ENCODE measurements at regions not wholly inside any gene's neighbourhood (a gene's known extent, or its start where the extent isn't known, plus 50 kb on each side); places are given as distances from the start of the nearest gene placed in this dataset.
"Not testable (repeated sequence)": the region's sequence is repeated elsewhere in the genome, so short reads cannot be mapped to it uniquely, and the experiment has no call there.

DNA sequence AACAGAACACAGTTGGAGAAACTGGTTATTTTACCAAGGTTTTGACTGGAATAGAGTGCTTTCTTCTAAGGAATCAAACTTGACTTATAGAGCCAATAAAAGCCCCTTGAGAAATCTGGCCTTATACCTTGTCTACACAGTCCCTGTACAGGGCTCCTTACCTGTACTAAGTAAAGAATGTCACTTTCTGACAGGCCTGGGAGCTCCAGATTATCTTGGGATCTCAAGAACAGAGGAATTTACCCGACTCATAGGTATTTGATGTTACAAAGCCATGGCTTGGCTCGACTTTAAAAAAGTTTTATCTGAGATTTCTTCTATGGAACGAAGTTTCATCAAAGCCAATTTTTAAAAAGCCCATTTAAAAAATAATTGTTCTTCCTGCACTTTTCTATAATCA, 487.8 kb upstream of the PABPC5 start:
- not testable (repeated sequence) for H4K5ac ChIP-seq (ENCODE audit: insufficient read length, low read depth, low read length); DNase-seq; H3K9me3 Mint-ChIP-seq; H3K4me2 ChIP-seq (ENCODE audit: insufficient read depth, insufficient read length, low read length); H3K4me3 Mint-ChIP-seq; H2BK15ac ChIP-seq (ENCODE audit: low read depth, low read length); H4K91ac ChIP-seq (ENCODE audit: insufficient read length, low read depth, low read length); H3K9ac ChIP-seq (ENCODE audit: extremely low read depth, insufficient read length, low read length); H3K23ac ChIP-seq (ENCODE audit: insufficient read length, low read depth, low read length); H3K79me2 ChIP-seq (ENCODE audit: insufficient read depth, low read length); H3K4ac ChIP-seq (ENCODE audit: low read depth, low read length); H2BK5ac ChIP-seq (ENCODE audit: insufficient read length, low read length); H3K79me1 ChIP-seq (ENCODE audit: insufficient read depth, low read depth, low read length, poor library complexity, severe bottlenecking); H2BK120ac ChIP-seq (ENCODE audit: low read depth, low read length, poor library complexity, severe bottlenecking); H3K27me3 ChIP-seq (ENCODE audit: insufficient read depth, low read length); H2AK5ac ChIP-seq (ENCODE audit: insufficient read length, low read length); H2BK20ac ChIP-seq (ENCODE audit: low read depth, low read length, poor library complexity, severe bottlenecking); H2BK12ac ChIP-seq (ENCODE audit: insufficient read length, low read depth, low read length); H3K4me1 ChIP-seq (ENCODE audit: insufficient read depth, low read length); H4K8ac ChIP-seq (replicated peaks; ENCODE audit: insufficient read length, low read depth, low read length); H3K14ac ChIP-seq (ENCODE audit: insufficient read depth, low read length); H2AFZ ChIP-seq (ENCODE audit: low read length); H3K56ac ChIP-seq (ENCODE audit: insufficient read length, low read depth, low read length); H3T11ph ChIP-seq (ENCODE audit: low read length); H3K18ac ChIP-seq (ENCODE audit: insufficient read length, low read depth, low read length); H3K27me3 Mint-ChIP-seq (ENCODE audit: low read depth); H3K27ac Mint-ChIP-seq; H3K9me3 ChIP-seq (ENCODE audit: control insufficient read depth, low read depth, low read length); H4K20me1 ChIP-seq (ENCODE audit: control insufficient read depth, insufficient read depth, insufficient read length); H3K27ac ChIP-seq (ENCODE audit: insufficient read length, low read depth, low read length); H3K23me2 ChIP-seq (ENCODE audit: insufficient read length, low read depth, low read length, poor library complexity, severe bottlenecking)
- peaks cover 4 to 10% (median 5%) of the 10 kb centered on the region in 3 experiments for H3K36me3 Mint-ChIP-seq (ENCODE audit: insufficient read depth in 1 of 3, low read depth in 3 of 3)
- H3K4me1 Mint-ChIP-seq: peaks cover 22 to 40% of the 10 kb centered on the region in 2 experiments
- no CpG with 5 or more reads among the region's 3 CpGs for WGBS (ENCODE audit: extremely low coverage, insufficient read length, low lambda C conversion rate)

GRCh38 chrX:90995191-90995590, 439.4 kb upstream of the PABPC5 start:
- not testable (repeated sequence) for H3K23me2 ChIP-seq (ENCODE audit: insufficient read length, low read depth, low read length, poor library complexity, severe bottlenecking); H3K56ac ChIP-seq (ENCODE audit: insufficient read length, low read depth, low read length); H3K23ac ChIP-seq (ENCODE audit: insufficient read length, low read depth, low read length); H3K27me3 Mint-ChIP-seq (ENCODE audit: low read depth); H3K27ac ChIP-seq (ENCODE audit: insufficient read length, low read depth, low read length); H3K27ac Mint-ChIP-seq; H4K8ac ChIP-seq (replicated peaks; ENCODE audit: insufficient read length, low read depth, low read length); H3K18ac ChIP-seq (ENCODE audit: insufficient read length, low read depth, low read length); H3K4me2 ChIP-seq (ENCODE audit: insufficient read depth, insufficient read length, low read length); H3K4me1 Mint-ChIP-seq; H4K91ac ChIP-seq (ENCODE audit: insufficient read length, low read depth, low read length); H2BK5ac ChIP-seq (ENCODE audit: insufficient read length, low read length); H2AFZ ChIP-seq (ENCODE audit: low read length); H4K5ac ChIP-seq (ENCODE audit: insufficient read length, low read depth, low read length); H2AK5ac ChIP-seq (ENCODE audit: insufficient read length, low read length); H3K9me3 ChIP-seq (ENCODE audit: control insufficient read depth, low read depth, low read length); H3K36me3 Mint-ChIP-seq (ENCODE audit: insufficient read depth in 1 of 3, low read depth in 3 of 3); H3K14ac ChIP-seq (ENCODE audit: insufficient read depth, low read length); H3K79me2 ChIP-seq (ENCODE audit: insufficient read depth, low read length); H2BK15ac ChIP-seq (ENCODE audit: low read depth, low read length); H2BK12ac ChIP-seq (ENCODE audit: insufficient read length, low read depth, low read length); H3K79me1 ChIP-seq (ENCODE audit: insufficient read depth, low read depth, low read length, poor library complexity, severe bottlenecking); H3K9ac ChIP-seq (ENCODE audit: extremely low read depth, insufficient read length, low read length); H3T11ph ChIP-seq (ENCODE audit: low read length); H3K4me1 ChIP-seq (ENCODE audit: insufficient read depth, low read length); H3K9me3 Mint-ChIP-seq; H3K4ac ChIP-seq (ENCODE audit: low read depth, low read length); DNase-seq; H3K27me3 ChIP-seq (ENCODE audit: insufficient read depth, low read length); H3K4me3 Mint-ChIP-seq; H2BK120ac ChIP-seq (ENCODE audit: low read depth, low read length, poor library complexity, severe bottlenecking); H2BK20ac ChIP-seq (ENCODE audit: low read depth, low read length, poor library complexity, severe bottlenecking); H4K20me1 ChIP-seq (ENCODE audit: control insufficient read depth, insufficient read depth, insufficient read length)
- no CpG with 5 or more reads among the region's 21 CpGs for WGBS (ENCODE audit: extremely low coverage, insufficient read length, low lambda C conversion rate)

Measured in H9 (cell line).